ENCODE measurements at regions not wholly inside any gene's neighbourhood (a gene's known extent, or its start where the extent isn't known, plus 50 kb on each side); places are given as distances from the start of the nearest gene placed in this dataset.

DNA sequence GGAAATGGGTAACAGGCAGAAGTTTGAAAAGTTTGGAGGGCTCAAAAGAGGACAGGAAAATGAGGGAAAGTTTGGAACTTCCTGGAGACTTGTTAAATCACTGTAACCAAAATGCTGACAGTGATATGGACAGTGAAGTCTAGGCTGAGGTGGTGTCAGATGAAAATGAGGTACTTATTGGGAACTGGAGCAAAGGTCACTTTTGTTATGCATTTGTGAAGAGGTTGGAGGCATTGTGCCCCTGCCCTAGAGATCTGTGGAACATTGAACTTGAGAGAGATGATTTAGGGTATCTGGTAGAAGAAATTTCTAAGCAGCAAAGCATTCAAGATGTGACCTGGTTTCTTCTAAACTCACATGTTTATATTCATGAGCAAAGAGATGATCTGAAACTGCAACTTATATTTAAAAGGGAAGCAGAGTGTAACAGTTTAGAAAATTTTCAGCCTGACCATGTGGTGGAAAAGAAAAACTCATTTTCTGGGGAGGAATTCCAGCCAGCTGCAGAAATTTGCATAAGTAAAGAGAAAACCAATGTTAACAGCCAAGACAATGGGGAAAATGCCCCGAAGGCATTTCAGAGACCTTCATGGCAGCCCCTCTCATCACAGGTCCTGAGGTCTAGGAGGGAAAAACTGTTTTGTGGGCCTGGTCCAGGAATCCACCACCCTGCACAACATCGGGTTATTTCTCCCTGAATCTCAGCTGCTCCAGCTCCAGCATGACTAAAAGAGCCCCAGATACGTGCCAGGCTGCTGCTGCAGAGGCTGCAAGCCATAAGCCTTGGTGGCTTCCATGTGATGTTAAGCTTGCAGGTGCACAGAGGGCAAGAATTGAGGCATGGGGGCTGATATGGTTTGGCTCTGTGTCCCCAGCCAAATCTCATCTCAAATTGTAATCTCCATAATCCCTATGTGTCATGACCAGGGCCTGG lies 632.5 kb upstream of the GNPDA2 start:
- TF ChIP-seq, protein P1, sequence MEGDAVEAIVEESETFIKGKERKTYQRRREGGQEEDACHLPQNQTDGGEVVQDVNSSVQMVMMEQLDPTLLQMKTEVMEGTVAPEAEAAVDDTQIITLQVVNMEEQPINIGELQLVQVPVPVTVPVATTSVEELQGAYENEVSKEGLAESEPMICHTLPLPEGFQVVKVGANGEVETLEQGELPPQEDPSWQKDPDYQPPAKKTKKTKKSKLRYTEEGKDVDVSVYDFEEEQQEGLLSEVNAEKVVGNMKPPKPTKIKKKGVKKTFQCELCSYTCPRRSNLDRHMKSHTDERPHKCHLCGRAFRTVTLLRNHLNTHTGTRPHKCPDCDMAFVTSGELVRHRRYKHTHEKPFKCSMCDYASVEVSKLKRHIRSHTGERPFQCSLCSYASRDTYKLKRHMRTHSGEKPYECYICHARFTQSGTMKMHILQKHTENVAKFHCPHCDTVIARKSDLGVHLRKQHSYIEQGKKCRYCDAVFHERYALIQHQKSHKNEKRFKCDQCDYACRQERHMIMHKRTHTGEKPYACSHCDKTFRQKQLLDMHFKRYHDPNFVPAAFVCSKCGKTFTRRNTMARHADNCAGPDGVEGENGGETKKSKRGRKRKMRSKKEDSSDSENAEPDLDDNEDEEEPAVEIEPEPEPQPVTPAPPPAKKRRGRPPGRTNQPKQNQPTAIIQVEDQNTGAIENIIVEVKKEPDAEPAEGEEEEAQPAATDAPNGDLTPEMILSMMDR (conservative IDR thresholded peaks at IDR 0.05 in 1 of 2, IDR thresholded peaks at IDR 0.05 in 1 of 2; ENCODE audit: low read depth in 1 of 2, low read length in 2 of 2): no peak
- TF ChIP-seq EZH2 (IDR thresholded peaks at IDR 0.05; ENCODE audit: low read length, missing control alignments): no peak

All from fibroblast of lung (primary cell).